ENCODE measurements at regions not wholly inside any gene's neighbourhood (a gene's known extent, or its start where the extent isn't known, plus 50 kb on each side); places are given as distances from the start of the nearest gene placed in this dataset.

DNA sequence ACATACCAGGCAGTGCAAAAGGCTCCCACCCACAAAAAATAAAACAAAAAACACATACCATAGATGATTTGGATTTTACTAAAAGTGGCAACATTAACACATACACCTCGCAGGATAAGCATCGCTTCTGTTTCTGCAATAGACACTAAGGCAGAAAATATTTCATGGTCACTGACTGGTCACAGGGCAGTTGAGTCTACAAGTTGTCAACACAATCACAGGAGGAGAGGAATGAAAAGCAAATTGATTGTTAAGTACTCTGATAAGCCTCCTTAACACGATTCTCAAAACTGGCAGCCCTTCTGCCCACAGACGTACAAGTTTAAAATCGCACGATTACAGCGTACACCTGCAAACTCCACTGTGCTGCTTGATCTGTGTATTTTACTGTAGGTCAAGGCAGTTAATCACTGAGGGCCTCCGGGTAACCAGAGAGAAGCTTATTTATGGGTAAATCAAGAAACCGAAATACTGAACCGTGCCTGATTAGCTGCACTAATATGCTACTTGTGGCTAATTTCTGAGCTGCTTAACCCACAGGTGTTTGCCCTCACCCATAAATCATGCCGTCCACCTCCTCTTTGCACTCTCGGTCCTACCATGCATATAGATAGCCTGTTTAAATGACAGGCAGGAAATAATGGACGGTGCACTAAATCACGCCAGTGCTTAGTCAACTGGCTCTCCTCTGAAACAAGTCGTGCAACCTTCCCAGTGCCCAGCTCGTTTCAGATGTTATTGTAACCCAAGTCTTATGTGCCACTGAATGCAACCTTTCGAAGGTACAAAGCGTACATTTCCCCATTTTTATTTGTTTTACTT is 659.4 kb upstream of the ADAMTS16 start:
- ATAC-seq (ENCODE audit: low read depth) (no peak), DNase-seq (no peak)
- CTCF ChIA-PET, result no interaction called here
- no peaks in the 10 kb centered on the region for H4K20me1 ChIP-seq (ENCODE audit: control insufficient read depth, insufficient read depth, low read length, poor library complexity, severe bottlenecking)
- intact Hi-C loops (cut with micrococcal nuclease), result no loop called here
- H3K4me1 ChIP-seq (ENCODE audit: control insufficient read depth in 2 of 2, insufficient read depth in 2 of 2, low read length in 2 of 2), result no peaks in the 10 kb centered on the region
- no peaks in the 10 kb centered on the region for H3K9me3 ChIP-seq (ENCODE audit: control extremely low read depth in 1 of 3, control insufficient read depth in 2 of 3, insufficient read depth in 1 of 3, low read length in 2 of 3)
- TF ChIP-seq CTCF (IDR thresholded peaks at IDR 0.05) (no peak), EZH2 (IDR thresholded peaks at IDR 0.05; ENCODE audit: borderline replicate concordance, insufficient read depth, low read depth, low read length, poor library complexity, severe bottlenecking) (no peak)
- no peaks in the 10 kb centered on the region for H3K4me1 Mint-ChIP-seq
- H3K4me3 ChIP-seq (ENCODE audit: control extremely low read depth in 1 of 5, extremely low read depth in 1 of 5, insufficient read depth in 1 of 5, low read depth in 2 of 5, low read length in 4 of 5), result no peak overlapping the region
- H3K9ac ChIP-seq (ENCODE audit: low read length), result no peak overlapping the region
- no peaks in the 10 kb centered on the region for H3K36me3 ChIP-seq (replicated peaks in 1 of 2; ENCODE audit: control extremely low read depth in 1 of 2, control insufficient read depth in 1 of 2, extremely low read depth in 1 of 2, insufficient read depth in 2 of 2, low read length in 1 of 2)
- H3K4me2 ChIP-seq (replicated peaks; ENCODE audit: low read depth, low read length, poor library complexity, severe bottlenecking), result no peak overlapping the region
- no peak overlapping the region for H3K27ac Mint-ChIP-seq
- POLR2A ChIA-PET, result no interaction called here
- no peak overlapping the region for H2AFZ ChIP-seq (ENCODE audit: insufficient read depth, low read depth, low read length, poor library complexity, severe bottlenecking)
- H3K27me3 ChIP-seq (replicated peaks in 1 of 4; ENCODE audit: control extremely low read depth in 1 of 4, control insufficient read depth in 3 of 4, insufficient read depth in 4 of 4, low read length in 3 of 4), result no peaks in the 10 kb centered on the region
- peaks cover 7% of the 10 kb centered on the region for H3K9me3 Mint-ChIP-seq (ENCODE audit: insufficient read depth)
- no peaks in the 10 kb centered on the region for H3K27me3 Mint-ChIP-seq
- no peaks in the 10 kb centered on the region for H3K79me2 ChIP-seq (ENCODE audit: control insufficient read depth, insufficient read depth, low read length)
- 91% methylated on average over 12 of the region's 18 CpGs for WGBS (ENCODE audit: insufficient coverage)
- H3K4me3 Mint-ChIP-seq, result no peak overlapping the region
- H3K27ac ChIP-seq (ENCODE audit: low read length in 2 of 2), result no peak overlapping the region

DNA sequence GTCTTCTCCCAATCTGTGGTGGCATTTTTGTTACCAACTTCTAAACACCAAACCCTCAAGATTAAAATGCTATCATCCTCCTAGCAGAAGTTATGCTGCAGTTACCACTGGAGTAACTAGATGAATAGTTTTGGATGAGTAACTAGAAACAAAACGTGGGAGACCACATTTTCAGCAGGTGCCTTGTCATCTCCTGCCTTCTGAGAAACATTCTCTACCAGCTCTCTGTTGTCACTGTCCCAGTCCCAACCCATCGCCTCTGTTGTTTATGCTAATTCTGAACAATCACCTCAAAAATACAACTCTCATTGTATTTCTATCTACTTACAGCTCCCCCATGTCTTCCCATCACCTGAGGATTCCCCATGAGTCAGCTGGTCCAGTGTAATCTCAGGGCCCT is 652.5 kb upstream of the ADAMTS16 start:
- Histone ChIP-seq H3K27me3 (replicated peaks in 1 of 4; ENCODE audit: control extremely low read depth in 1 of 4, control insufficient read depth in 3 of 4, insufficient read depth in 4 of 4, low read length in 3 of 4) (no peaks in the 10 kb centered on the region), H3K4me3 (ENCODE audit: control extremely low read depth in 1 of 5, extremely low read depth in 1 of 5, insufficient read depth in 1 of 5, low read depth in 2 of 5, low read length in 4 of 5) (no peak overlapping the region), H3K4me1 (ENCODE audit: control insufficient read depth in 2 of 2, insufficient read depth in 2 of 2, low read length in 2 of 2) (no peaks in the 10 kb centered on the region), H3K9me3 (ENCODE audit: control extremely low read depth in 1 of 3, control insufficient read depth in 2 of 3, insufficient read depth in 1 of 3, low read length in 2 of 3) (peaks cover 0 to 4% (median 0%) of the 10 kb centered on the region in 3 donors), H3K79me2 (ENCODE audit: control insufficient read depth, insufficient read depth, low read length) (no peaks in the 10 kb centered on the region), H2AFZ (ENCODE audit: insufficient read depth, low read depth, low read length, poor library complexity, severe bottlenecking) (no peak overlapping the region), H3K27ac (ENCODE audit: low read length in 2 of 2) (no peak overlapping the region), H4K20me1 (ENCODE audit: control insufficient read depth, insufficient read depth, low read length, poor library complexity, severe bottlenecking) (no peaks in the 10 kb centered on the region), H3K36me3 (replicated peaks in 1 of 2; ENCODE audit: control extremely low read depth in 1 of 2, control insufficient read depth in 1 of 2, extremely low read depth in 1 of 2, insufficient read depth in 2 of 2, low read length in 1 of 2) (no peaks in the 10 kb centered on the region), H3K9ac (ENCODE audit: low read length) (no peak overlapping the region), H3K4me2 (replicated peaks; ENCODE audit: low read depth, low read length, poor library complexity, severe bottlenecking) (no peak overlapping the region)
- 40% methylated on average over 1 of the region's 2 CpGs for WGBS (ENCODE audit: insufficient coverage)
- Mint-ChIP-seq H3K9me3 (ENCODE audit: insufficient read depth) (peaks cover 9% of the 10 kb centered on the region), H3K4me1 (no peaks in the 10 kb centered on the region), H3K27me3 (no peaks in the 10 kb centered on the region), H3K4me3 (no peak overlapping the region), H3K27ac (no peak overlapping the region)
- intact Hi-C loops (cut with micrococcal nuclease), result no loop called here
- POLR2A ChIA-PET, result no interaction called here
- CTCF ChIA-PET, result no interaction called here
- no peak for TF ChIP-seq EZH2 (IDR thresholded peaks at IDR 0.05; ENCODE audit: borderline replicate concordance, insufficient read depth, low read depth, low read length, poor library complexity, severe bottlenecking)
- no peak for TF ChIP-seq CTCF (IDR thresholded peaks at IDR 0.05)
- ATAC-seq (ENCODE audit: low read depth) (no peak), DNase-seq (no peak)
